Activated CD4-positive, alpha-beta T cell treated with anti-CD3 and anti-CD28 coated beads, Interleukin-2, amount 50 U/mL, for 24 hours (primary cell): ENCODE measurements at regions not wholly inside any gene's neighbourhood (a gene's known extent, or its start where the extent isn't known, plus 50 kb on each side); places are given as distances from the start of the nearest gene placed in this dataset.

Experiments used
- DNase-seq, 2 donors: peaks; one replicate each; pipeline ENCODE4 v3.0.0-alpha.2; 2020; ENCODE audit warnings: low read depth in 1 of 2, low spot score in 1 of 2

DNA sequence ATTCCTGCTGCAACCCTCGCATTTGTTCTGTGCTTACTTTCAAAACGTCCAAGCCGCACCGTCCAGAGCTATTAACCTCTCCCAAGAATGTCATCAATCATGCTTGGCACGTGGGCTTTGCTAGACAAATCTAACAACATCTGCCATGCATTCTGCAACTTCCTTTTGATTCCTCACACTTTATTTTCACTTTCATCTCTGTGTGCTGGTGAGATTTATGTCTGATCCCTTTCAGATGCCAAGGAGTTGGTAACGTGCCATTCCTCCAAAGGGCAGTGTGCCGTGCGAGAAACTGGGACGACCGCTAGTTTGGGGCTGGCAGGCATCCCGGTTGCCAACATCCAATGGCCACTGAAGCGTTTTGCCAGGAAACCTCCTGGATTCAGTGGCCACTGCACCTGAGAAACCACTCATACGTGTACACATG, 230.0 kb upstream of the PARD3B start:
- no peak for DNase-seq

DNA sequence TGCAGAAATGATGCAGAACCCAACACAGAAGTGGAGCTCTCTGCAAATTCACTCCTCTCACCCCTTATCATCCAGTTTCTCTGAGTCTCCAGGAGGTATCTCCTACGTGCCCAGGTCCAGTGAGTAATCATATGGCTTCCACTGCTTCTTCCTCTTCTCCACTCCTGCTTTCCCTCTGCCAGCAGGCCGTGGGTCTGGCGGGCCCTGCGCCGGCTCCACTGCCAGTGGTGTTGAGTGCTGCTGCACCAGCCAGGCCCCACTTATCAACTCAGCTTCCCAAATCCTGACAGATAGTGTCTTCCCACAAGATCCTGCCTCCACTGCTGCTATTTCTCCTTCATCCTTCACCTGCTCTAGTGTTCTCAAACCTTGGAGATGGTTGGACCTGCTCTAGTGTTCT, 227.6 kb upstream of the PARD3B start:
- no peak for DNase-seq

DNA sequence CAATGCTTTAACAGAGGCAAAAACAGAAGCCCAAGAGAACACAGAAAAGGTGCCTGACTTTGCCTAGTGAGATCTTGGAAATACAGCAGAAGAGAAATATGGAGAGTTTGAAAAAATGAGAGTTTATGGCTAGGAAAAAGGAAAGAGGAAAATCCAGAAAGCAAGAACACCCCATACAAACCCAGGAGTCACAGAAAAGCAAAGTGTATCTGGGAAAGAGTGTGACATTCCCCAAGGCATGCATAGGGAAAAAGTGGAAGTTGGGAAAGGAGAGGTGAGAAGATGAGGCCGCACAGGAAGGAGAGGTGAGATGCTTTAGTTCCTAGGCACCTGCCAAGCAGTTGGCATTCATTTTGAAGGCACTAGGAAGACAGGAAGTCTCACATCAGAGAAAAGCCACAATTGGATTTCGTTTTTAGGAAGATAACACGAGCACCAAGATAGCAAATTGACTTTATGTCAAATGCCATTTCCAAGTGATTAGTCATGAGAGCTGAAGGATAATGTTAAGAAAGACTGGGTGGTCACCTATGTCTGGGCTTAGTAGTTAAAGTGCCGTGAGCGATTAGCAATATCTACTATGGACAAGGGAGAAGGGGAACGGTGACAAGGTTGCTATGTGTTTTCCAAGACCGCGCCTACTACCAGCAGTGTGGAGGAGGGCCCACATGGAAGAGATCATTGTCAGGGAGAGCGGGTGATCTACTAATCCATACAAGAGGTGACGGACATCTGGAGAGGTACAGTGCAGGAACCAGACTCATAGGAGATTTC, 224.1 kb upstream of the PARD3B start:
- DNase-seq = no peak

DNA sequence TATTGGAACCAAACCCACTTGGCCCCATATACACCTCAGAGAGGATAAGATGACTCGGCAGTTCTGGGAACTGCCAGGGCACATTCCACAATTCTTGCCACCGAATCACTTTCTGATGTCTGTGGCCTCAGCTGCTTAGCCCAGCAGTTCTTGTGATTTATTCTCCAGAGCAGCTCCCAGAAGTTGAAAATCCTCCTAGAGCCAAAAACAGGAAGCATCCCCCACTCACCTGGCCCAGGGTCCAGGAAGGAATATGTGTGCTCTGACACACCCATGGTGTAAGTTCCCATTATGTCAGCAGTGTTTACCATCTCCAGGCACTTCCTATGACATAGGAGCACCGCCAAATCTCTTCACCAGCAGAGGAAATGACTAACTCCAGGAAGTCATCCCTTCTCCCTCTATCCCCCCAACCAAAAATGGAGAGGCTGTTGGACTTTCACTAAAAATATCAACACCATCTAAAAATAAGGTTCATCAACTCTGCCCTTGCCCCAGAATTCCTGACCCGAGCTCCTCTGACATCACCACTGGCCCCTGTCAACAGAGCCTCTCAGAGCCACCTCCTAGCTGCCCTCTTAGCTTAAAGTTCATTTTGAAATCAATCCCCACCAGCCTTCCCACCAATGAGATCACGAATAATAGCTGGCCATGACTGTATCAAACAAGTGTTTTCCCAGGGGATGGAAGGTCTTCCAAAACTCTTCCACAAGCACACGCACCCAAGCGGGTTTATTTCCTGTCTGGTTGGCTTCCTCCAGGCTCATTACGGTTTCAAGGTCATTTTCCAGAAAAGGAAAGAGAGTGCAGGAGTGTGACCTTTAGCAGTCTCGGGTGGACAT, 223.1 kb upstream of the PARD3B start:
- no peak for DNase-seq

DNA sequence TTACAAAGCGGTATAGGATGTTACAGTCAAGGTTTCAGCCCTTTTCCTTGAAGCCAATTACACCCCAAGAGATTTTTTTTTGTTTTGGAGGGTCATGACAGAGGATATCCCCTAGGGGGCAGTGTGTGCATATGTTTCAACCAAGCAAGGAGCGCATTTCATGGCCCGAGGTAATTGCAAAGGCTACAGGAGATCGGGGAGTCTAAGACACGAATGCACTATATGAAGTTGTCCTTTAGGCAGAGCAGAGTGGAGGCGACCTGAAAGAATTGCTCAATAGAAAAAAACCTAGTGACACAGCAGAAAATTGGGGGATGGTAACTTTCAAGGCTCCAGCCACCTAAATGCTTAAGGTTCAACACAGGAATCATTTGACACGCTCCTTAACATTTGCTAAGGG, 219.8 kb upstream of the PARD3B start:
- DNase-seq = peak; percentile 9 to 63

DNA sequence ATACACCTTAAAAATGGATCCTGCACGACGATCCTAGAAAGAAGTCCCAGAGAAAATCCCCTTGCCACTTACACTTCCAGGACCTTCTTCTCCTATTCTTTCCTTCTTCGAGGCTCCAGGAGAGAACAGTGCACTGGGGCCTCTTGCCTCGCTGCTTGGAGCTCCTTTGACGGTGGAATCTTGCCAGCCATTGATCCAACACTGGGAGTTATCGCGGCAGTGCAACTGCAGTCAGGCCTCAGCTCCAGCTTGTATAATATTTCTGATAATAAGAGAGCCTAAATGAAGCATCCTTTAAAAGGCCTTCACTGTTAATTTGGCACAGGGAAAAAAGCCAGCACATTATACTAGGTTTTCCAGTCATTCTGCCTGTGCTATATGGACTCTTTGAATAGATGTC, 216.9 kb upstream of the PARD3B start:
- DNase-seq = no peak

DNA sequence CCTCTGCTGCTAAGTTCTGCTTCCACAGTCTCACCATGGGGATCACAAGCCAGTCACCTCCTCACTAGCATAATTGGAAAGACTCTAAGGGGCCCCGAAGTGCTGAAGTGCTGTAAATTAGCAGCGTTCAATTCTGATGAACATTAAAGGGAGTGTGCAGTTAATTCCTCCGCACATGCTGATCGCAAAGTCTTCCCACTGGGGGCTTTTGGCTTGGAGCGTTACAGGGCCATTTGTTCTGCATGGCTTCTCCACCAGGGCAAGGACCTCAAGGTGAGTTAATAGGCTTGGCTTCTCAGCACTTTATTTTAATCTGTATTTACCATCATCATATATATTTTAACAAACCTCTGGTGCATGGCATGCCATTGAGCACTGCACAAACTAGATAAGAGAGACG, 216.3 kb upstream of the PARD3B start:
- DNase-seq = no peak

DNA sequence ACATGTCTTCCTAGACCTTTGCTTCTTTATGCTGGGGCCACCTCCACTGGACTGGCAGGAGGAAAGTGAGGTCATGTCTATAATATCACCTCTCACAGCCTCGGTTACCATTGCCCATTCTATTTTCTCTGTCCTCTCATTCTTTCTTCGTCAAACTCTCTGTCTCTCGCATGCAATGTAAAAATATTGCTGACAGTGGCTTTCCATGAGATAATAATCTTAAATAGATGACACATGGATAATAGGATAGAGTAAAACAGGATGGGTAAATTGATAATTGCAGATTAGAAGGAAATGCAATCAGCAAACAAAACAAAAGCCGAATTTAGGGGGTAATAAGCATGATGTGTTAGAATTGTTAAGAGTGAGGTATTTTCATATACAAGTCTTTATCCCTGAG, 215.7 kb upstream of the PARD3B start:
- no peak for DNase-seq

DNA sequence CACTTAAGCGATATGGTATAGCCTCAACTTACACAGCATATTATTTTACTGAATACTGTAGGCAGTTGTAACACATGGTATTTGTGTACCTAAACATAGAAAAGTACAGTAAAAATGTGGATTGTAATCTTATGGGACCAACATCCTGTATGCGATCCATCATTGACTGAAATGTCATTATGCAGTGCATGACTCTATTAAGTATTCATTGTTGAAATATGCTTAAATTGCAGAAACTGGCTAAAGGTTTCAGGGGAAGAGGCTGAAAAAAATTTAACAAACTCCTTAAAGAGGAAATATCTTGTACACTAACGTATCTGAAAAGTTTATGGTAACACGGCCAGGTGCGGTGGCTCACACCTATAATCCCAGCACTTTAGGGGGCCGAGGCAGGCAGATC, 214.1 kb upstream of the PARD3B start:
- DNase-seq = no peak

DNA sequence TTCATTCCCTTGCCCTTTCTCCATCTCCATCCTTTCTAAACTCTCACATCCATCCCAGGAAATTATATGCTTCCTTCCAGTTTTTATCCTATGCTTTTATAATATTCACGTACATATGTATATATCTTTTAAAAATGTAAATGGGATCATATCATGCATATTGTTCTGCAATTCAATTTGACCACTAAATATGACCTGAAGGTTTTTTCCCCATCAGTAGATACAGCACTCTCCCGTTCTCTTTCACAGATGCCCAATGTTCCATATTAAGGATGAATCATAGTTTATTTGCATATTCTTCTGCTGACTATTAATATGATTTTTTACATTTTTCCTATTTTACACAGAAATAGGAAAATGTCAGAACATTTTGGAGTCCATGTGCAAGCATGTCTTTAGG, 213.3 kb upstream of the PARD3B start:
- DNase-seq = no peak

DNA sequence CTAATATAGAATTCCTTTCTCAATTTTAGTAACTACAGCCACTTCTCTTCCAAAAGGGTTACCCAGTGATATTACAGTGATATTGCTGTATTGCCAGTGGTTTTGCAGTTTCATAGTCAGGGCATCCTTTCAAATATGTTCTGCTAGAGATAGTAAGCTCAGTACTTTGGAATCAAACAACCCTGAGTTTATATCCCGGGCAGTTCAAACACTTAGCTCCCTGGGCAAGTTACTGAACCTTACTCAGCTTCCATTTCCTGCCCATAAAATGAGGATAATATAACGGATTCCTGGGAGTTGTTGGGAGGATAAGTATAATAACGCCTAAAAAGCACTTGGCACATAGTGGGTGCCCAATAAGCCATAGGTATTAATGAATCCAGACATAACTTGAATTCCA, 212.6 kb upstream of the PARD3B start:
- DNase-seq = no peak

DNA sequence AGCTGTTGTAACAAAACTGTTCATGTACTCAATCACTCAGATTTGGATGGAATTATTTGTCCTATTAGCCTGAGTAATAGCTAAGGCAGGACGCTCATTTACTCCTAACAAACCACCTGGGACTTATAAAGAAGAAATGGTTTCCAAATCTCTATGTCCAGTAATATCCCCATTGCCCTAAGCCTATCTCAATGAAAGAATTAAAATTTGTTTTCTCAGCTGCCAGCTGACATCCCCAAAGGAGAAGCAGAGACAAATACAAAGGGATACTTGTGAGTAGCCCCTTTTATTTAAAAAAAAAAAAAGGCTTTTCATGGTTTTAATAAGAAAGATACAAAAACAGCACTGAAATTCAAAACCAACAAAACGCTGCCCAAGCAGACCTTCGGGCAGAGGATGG, 211.4 kb upstream of the PARD3B start:
- no peak for DNase-seq

DNA sequence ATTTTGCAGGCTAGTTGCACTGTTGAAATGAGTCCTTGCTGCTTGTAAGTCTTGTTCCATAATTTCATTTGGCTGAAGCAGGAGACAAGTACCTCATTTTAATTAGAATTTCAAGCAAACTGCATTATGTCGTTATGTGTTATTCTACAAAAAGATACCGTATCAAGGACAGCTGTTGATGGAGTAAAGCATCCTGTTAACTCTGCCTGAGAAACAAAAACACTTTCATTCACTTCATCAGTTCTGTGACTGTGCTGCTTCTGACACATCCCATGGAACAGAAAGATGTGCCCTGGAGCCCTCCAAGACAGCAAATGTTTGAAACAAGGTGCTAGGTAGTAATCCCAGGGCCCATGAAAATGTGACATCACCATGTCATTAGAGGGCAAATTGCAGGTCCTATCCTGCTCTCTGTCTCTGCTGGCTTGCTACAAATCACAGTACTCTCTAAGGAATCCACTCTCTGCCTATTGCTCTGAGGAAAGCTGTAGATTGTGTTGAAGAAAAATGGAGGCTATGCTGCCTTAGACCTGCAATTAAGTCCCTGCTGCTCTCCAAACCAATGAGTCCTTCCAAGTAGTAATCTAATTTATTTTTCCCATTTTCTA, 209.7 kb upstream of the PARD3B start:
- no peak for DNase-seq

DNA sequence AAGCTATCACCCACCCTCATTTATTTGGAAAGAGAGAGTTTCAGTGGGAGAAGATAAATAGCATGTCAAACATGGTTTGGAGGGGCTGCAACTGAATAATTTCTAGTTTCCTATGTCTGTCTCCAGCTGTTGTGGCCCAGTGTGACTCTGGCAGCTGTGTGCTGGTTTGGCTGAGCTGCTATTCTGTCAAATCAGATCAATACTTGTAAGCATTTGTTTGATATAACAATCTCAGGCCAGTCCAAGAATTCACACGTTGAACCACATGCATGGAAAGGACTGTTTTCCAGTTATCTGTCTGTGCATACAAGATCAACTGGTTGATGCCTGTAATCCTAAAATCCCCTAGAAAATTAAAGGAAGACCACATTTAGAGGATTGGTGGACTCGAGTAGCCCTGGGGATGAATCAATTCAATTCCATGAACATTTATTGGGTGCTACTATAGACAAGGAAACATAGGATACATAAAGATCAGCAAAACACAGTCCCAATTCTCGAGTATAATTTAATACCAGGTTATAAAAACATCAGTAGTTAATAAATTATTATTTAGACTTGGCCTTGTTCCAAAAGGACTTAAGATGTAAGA, 209.0 kb upstream of the PARD3B start:
- DNase-seq = no peak

DNA sequence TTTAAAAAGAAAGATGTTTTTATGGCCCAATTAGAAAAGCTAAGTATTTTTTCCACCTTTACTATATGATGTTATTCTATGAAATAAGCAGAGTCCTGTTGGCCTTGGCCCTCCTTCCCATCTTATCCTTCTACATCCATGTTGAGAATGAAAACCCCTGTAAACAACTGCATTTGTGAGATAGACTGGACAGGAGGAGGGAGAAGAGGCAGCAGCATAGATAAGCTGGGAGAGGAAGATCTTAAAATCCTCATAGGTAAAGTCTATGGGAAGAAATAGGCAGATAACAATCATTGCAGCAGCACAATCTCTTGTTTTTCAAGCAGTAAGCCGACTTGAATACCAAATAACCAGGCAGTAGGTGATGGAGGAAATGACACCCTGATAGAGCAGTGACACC, 207.6 kb upstream of the PARD3B start:
- no peak for DNase-seq

DNA sequence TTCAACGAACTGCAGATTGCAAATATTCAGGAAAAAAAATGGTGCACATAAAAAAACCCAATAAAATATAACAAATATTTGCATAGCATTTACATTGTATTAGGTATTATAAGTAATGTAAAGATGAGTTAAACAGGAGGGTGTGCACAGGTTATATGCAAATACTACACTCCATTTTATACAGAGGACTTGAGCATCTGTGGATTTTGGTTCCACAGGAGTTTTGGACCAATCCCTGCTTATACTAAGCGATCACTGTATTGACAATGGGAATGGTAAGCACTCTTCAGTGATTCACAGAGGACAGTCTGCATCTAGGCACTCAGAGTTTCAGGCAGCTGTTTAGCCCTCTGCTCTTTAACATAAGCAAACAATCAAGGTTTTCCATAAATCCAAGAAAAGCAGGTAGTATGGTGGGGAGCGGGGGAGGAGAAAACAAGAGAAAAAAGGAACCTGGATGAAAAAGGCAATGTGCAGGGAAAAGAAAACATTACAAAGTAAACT, 206.0 kb upstream of the PARD3B start:
- DNase-seq = no peak

DNA sequence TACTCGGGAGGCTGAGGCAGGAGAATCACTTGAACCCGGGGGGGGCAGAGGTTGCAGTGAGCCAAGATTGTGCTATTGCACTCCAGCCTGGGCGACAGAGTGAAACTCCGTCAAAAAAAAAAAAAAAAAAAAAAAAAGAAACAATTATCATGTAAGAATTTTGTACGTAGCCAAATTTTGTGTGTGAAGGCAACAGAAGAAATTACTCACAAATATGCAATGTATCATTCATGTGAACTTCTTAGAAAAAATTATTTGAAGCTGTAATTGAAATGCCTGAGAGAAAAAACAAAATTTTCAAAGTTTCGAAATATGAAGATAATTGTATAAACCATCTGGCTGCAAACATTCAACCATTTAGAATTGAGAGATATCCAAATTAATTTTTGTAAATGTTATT, 204.8 kb upstream of the PARD3B start:
- no peak for DNase-seq

DNA sequence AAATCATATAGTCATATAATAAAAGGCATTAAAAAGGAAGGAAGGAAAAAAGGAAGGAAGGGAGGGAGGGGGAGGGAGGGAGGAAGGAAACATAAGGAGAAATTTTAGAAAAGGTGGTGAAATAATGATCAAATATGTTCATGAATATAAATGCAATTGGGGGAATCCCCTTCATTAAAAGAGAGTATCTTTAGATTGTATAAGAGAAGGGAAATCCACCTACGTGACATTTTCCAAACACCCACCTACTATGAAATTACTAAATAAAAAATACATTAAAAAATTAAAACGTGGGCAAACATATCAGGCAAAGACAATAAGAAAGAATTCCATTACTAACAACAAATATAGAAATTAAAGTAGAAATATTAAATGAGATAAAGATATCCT, 203.4 kb upstream of the PARD3B start:
- DNase-seq = no peak

DNA sequence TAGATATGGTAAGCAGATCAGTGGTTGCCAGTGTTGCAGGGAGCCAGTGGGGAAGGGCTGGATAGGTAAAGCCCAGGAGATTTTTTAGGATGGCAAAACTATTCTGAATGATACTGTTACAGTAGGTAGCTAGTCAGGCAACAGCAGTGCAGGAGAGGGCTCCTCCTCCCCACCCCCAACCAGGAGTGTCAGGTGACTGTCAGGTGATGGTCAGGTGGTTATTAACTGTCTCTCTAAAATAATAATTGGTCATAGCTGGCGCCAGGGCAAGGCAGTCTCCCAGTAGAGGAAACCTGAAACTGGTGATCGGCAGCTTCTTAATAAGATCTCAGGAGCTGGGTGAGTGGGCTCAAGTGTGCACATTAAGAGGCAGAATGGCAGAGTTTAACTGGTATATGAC, 201.6 kb upstream of the PARD3B start:
- no peak for DNase-seq

DNA sequence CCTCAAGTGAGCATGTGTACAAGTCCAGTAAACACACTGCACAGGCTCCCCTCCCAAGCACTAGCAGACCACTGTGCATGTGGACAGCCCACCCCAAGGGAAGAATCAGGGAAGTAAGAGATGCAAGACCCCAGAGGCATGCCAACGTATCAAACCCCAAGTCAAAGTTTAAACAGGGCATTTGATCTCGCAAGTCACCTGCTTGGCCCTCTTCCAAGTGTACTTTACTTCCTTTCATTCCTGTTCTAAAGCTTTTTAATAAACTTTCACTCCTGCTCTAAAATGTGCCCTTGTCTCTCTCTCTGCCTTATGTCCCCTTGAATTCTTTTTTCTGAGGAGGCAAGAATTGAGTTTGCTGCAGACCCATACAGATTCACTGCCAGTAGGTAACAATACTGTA, 201.2 kb upstream of the PARD3B start:
- no peak for DNase-seq

DNA sequence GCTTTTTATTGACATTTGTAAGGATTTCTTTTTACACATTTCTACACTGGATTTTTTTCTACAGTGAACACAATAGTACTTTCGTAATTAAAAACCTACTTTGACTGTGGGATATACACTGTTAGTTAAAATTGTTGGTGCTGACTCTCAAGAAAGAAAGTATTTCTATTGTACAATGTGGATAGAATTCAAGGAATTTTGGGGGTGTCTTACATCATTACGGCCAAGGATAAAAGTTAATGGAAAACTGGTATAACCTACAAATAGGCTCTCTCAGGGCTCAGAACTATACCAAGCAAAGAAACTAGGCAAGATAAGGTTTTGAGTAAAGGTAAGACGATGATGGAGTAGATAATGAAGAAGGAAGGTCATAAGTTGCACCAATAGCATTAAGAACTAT, 198.4 kb upstream of the PARD3B start:
- DNase-seq = no peak

DNA sequence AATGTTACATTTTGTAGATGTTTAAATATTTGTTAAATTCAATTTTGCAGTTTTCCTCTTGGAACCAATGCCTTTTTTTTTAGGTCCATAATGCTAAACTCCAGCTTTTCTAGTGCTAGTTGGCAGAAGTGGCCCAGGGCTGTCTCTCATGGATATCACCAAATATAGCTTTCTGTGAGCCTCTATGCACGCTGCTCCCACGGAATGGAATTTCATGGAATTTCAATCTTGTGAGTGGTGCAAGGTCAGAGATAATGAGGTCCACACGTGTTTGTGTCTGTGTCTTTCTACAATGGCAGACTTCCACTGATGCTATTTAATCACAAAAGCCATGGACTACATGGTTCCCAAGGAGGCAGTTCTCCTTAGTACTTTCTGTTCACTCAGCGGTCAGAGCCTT, 191.5 kb upstream of the PARD3B start:
- DNase-seq = no peak
